B cell (primary cell): ENCODE measurements at regions not wholly inside any gene's neighbourhood (a gene's known extent, or its start where the extent isn't known, plus 50 kb on each side); places are given as distances from the start of the nearest gene placed in this dataset.

Experiments
- ATAC-seq: fragments of 200-7000 bp; cut with Tn5 transposase; one replicate; pipeline ENCODE4 v1.10.0; 2021; ENCODE audit warnings: low read depth, mild to moderate bottlenecking, moderate number of reproducible peaks, moderate library complexity
- CTCF ChIA-PET: fragments of 350-600 bp; sonication (Branson Sonifier 250); formaldehyde crosslinking; loops from one replicate; lab custom pipeline; 2021; ENCODE audit warnings: antibody characterized with exemption, inconsistent platforms; lab: Charles Lee
- POLR2A ChIA-PET: fragments of 350-600 bp; sonication (Branson Sonifier 250); formaldehyde crosslinking; loops from one replicate; lab custom pipeline; 2021; ENCODE audit warnings: antibody characterized with exemption; lab: Charles Lee
- DNase-seq: peaks from one replicate; pipeline ENCODE4 v3.0.0; 2013
- H2AFZ ChIP-seq: 2 replicates; pipeline ENCODE4 v1.6.1; 2012; ENCODE audit warnings: mild to moderate bottlenecking, low read depth, low read length; ENCODE audit not compliant: insufficient read depth, poor library complexity, severe bottlenecking
- H3K27ac ChIP-seq, 2 donors: 1 replicate in 1 of 2; 2 replicates in 1 of 2; pipeline ENCODE4 v1.5.1; 2012 to 2013; ENCODE audit warnings: low read length in 2 of 2, mild to moderate bottlenecking in 2 of 2, moderate library complexity in 1 of 2
- H3K27me3 ChIP-seq, 4 experiments: fragments of 200-600 bp in 1 of 4; sonication (generic) in 1 of 4; replicated peaks in 1 of 4; 1 replicate in 2 of 4; 2 replicates in 2 of 4; pipeline versions ENCODE4 v1.6.1 to v1.7.0; 2013 to 2016; ENCODE audit warnings: low read length in 3 of 4, mild to moderate bottlenecking in 2 of 4, mixed read lengths in 1 of 4, moderate library complexity in 1 of 4; ENCODE audit not compliant: insufficient read depth in 4 of 4, control insufficient read depth in 3 of 4; ENCODE audit errors: control extremely low read depth in 1 of 4
- H3K36me3 ChIP-seq, 2 experiments: replicated peaks in 1 of 2; 1 replicate in 1 of 2; 2 replicates in 1 of 2; pipeline versions ENCODE4 v1.6.1 to v1.7.1; 2013; ENCODE audit warnings: low read length in 1 of 2; ENCODE audit not compliant: insufficient read depth in 2 of 2, control insufficient read depth in 1 of 2; ENCODE audit errors: control extremely low read depth in 1 of 2, extremely low read depth in 1 of 2
- H3K4me1 ChIP-seq, 2 donors: fragments of 200-600 bp in 1 of 2; sonication (generic) in 1 of 2; 1 replicate in 1 of 2; 2 replicates in 1 of 2; pipeline versions ENCODE4 v1.5.1 to v1.6.1; 2013 to 2017; ENCODE audit warnings: low read length in 2 of 2; ENCODE audit not compliant: control insufficient read depth in 2 of 2, insufficient read depth in 2 of 2
- H3K4me2 ChIP-seq: replicated peaks from 2 replicates; pipeline ENCODE3; 2012; ENCODE audit warnings: mild to moderate bottlenecking, low read depth, low read length; ENCODE audit not compliant: poor library complexity, severe bottlenecking
- H3K4me3 ChIP-seq, 5 experiments: fragments of 200-600 bp in 1 of 5; sonication (generic) in 1 of 5; 1 replicate in 3 of 5; 2 replicates in 2 of 5; pipeline versions ENCODE4 v1.5.1 to v1.7.0; 2011 to 2016; ENCODE audit warnings: low read length in 4 of 5, mild to moderate bottlenecking in 4 of 5, low read depth in 2 of 5, control low read depth in 1 of 5, moderate library complexity in 1 of 5; ENCODE audit not compliant: insufficient read depth in 1 of 5; ENCODE audit errors: control extremely low read depth in 1 of 5, extremely low read depth in 1 of 5
- H3K79me2 ChIP-seq: fragments of 200-600 bp; sonication (generic); one replicate; pipeline ENCODE4 v1.6.0; 2016; ENCODE audit warnings: low read length; ENCODE audit not compliant: control insufficient read depth, insufficient read depth
- H3K9ac ChIP-seq: fragments of 200-600 bp; sonication (generic); 2 replicates; pipeline ENCODE4 v1.6.1; 2017; ENCODE audit warnings: mild to moderate bottlenecking, low read length, moderate library complexity
- H3K9me3 ChIP-seq, 3 donors: one replicate each; pipeline versions ENCODE4 v1.6.1 to v1.7.1; 2013; ENCODE audit warnings: low read length in 2 of 3; ENCODE audit not compliant: control insufficient read depth in 2 of 3, insufficient read depth in 1 of 3; ENCODE audit errors: control extremely low read depth in 1 of 3
- H4K20me1 ChIP-seq: 2 replicates; pipeline ENCODE4 v1.6.0; 2012; ENCODE audit warnings: mild to moderate bottlenecking, low read length; ENCODE audit not compliant: insufficient read depth, control insufficient read depth, poor library complexity, severe bottlenecking
- H3K27ac Mint-ChIP-seq: one replicate; pipeline ENCODE4 v1.8.0; 2021; ENCODE audit warnings: mixed read lengths
- H3K27me3 Mint-ChIP-seq: one replicate; pipeline ENCODE4 v1.8.0; 2021; ENCODE audit warnings: mixed read lengths
- H3K4me1 Mint-ChIP-seq: one replicate; pipeline ENCODE4 v1.8.0; 2021; ENCODE audit warnings: mixed read lengths
- H3K4me3 Mint-ChIP-seq: one replicate; pipeline ENCODE4 v1.8.0; 2021; ENCODE audit warnings: mixed read lengths
- H3K9me3 Mint-ChIP-seq: one replicate; pipeline ENCODE4 v1.8.0; 2022; ENCODE audit warnings: mixed read lengths; ENCODE audit not compliant: insufficient read depth
- EZH2 ChIP-seq: IDR thresholded peaks from 2 replicates; pipeline ENCODE4 v1.6.1; 2012; ENCODE audit warnings: borderline replicate concordance, low read depth, mild to moderate bottlenecking, moderate library complexity, low read length; ENCODE audit not compliant: insufficient read depth, poor library complexity, severe bottlenecking
- WGBS: methylation state at CpG from one replicate; pipeline ENCODE4 v1.1.5; 2013; ENCODE audit warnings: missing lambda C conversion rate; ENCODE audit not compliant: insufficient coverage; 5-methylcytosine and 5-hydroxymethylcytosine counted together
- intact Hi-C: fragments of 100-400 bp; cut with micrococcal nuclease; formaldehyde crosslinking; loops from one replicate; pipeline ENCODE4 v1.10.0; 2022
- TF ChIP-seq, protein P1 (sequence below): fragments of 200-600 bp; IDR thresholded peaks from one replicate; pipeline ENCODE4 v1.8.0; 2022; ENCODE audit warnings: antibody characterized with exemption, mild to moderate bottlenecking

DNA sequence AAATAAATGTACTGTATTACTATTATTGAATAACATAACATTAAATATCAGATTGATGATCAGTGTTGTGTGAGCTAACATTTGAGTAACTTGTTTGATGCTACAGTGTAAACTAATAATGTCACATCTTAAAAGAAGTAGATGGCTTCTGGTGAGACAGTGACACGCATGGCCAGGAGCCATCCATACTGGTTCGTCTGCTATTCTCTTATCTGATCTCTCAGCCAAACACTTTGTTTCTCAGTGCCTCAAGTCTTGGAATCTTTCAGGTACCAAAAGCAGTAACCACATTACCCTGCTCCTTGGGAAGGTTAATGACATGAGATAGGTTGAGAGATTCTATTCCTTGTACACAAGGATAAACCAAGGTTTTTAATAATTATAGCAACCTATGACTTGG is 198.1 kb upstream of the IGFBP7 start:
- no CpG with 5 or more reads among the region's 2 CpGs for WGBS
- Histone ChIP-seq H3K79me2 (no peaks in the 10 kb centered on the region), H3K36me3 (no peaks in the 10 kb centered on the region), H4K20me1 (no peaks in the 10 kb centered on the region), H3K27me3 (no peaks in the 10 kb centered on the region), H3K9me3 (no peaks in the 10 kb centered on the region), H3K9ac (no peak overlapping the region), H3K27ac (no peak overlapping the region), H3K4me3 (no peak overlapping the region), H3K4me1 (no peaks in the 10 kb centered on the region), H2AFZ (no peak overlapping the region), H3K4me2 (no peak overlapping the region)
- Mint-ChIP-seq H3K4me3 (no peak overlapping the region), H3K27ac (no peak overlapping the region), H3K27me3 (no peaks in the 10 kb centered on the region), H3K4me1 (no peaks in the 10 kb centered on the region), H3K9me3 (no peaks in the 10 kb centered on the region)
- ChIA-PET POLR2A (no interaction called here), CTCF (no interaction called here)
- intact Hi-C loops = no loop called here
- DNase-seq (no peak), ATAC-seq (no peak)
- TF ChIP-seq, protein P1, sequence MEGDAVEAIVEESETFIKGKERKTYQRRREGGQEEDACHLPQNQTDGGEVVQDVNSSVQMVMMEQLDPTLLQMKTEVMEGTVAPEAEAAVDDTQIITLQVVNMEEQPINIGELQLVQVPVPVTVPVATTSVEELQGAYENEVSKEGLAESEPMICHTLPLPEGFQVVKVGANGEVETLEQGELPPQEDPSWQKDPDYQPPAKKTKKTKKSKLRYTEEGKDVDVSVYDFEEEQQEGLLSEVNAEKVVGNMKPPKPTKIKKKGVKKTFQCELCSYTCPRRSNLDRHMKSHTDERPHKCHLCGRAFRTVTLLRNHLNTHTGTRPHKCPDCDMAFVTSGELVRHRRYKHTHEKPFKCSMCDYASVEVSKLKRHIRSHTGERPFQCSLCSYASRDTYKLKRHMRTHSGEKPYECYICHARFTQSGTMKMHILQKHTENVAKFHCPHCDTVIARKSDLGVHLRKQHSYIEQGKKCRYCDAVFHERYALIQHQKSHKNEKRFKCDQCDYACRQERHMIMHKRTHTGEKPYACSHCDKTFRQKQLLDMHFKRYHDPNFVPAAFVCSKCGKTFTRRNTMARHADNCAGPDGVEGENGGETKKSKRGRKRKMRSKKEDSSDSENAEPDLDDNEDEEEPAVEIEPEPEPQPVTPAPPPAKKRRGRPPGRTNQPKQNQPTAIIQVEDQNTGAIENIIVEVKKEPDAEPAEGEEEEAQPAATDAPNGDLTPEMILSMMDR = no peak
- no peak for TF ChIP-seq EZH2

DNA sequence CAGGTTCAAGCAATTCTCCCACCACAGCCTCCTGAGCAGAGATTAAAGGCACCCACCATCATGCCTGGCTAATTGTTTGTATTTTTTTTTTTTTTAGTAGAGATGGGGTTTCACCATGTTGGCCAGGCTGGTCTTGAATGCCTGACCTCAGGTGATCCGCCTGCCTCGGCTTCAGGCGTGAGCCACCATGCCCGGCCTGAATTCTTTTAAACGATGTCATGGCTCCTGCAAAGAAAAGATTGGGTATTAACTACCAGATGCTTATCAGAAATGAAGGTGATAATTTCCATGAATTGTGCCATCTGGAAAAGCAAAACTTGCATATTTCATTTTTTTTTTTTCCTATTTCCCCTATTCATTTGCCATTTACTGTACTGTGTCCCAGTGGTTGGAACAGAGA is 195.7 kb upstream of the IGFBP7 start:
- no peak for ATAC-seq
- no peak for TF ChIP-seq EZH2
- TF ChIP-seq, protein P1 = no peak
- no peaks in the 10 kb centered on the region for H3K36me3 ChIP-seq
- H3K79me2 ChIP-seq = no peaks in the 10 kb centered on the region
- intact Hi-C loops = no loop called here
- H3K9me3 ChIP-seq = no peaks in the 10 kb centered on the region
- no peak overlapping the region for H3K4me2 ChIP-seq
- no peaks in the 10 kb centered on the region for H3K9me3 Mint-ChIP-seq
- H3K27me3 Mint-ChIP-seq = no peaks in the 10 kb centered on the region
- H3K4me3 ChIP-seq = no peak overlapping the region
- no peak overlapping the region for H3K27ac Mint-ChIP-seq
- CTCF ChIA-PET = no interaction called here
- POLR2A ChIA-PET = no interaction called here
- H3K27ac ChIP-seq = no peak overlapping the region
- no peaks in the 10 kb centered on the region for H3K4me1 ChIP-seq
- H2AFZ ChIP-seq = no peak overlapping the region
- H3K4me1 Mint-ChIP-seq = no peaks in the 10 kb centered on the region
- H3K4me3 Mint-ChIP-seq = no peak overlapping the region
- no peaks in the 10 kb centered on the region for H4K20me1 ChIP-seq
- H3K9ac ChIP-seq = no peak overlapping the region
- no peaks in the 10 kb centered on the region for H3K27me3 ChIP-seq
- no peak for DNase-seq
- 96% methylated on average over 5 of the region's 5 CpGs for WGBS
